SK-N-SH (cell line): ENCODE measurements at regions not wholly inside any gene's neighbourhood (a gene's known extent, or its start where the extent isn't known, plus 50 kb on each side); places are given as distances from the start of the nearest gene placed in this dataset.

Experiments used
- CTCF ChIA-PET: fragments of 300-600, 350-600 bp; formaldehyde crosslinking; extraction: SDS; loops from one replicate; lab custom pipeline; 2021; lab: Yijun Ruan, JAX
- POLR2A ChIA-PET: fragments of 350-600 bp; sonication (Branson Sonifier 250); formaldehyde crosslinking; extraction: SDS; loops from one replicate; lab custom pipeline; 2020; ENCODE audit warnings: antibody characterized with exemption, inconsistent platforms; lab: Yijun Ruan, JAX
- DNase-seq: peaks from one replicate; pipeline ENCODE4 v3.0.0; 2012
- H2AFZ ChIP-seq: fragments of 200-600 bp; sonication (generic); 2 replicates; pipeline ENCODE4 v1.8.1; 2016; ENCODE audit warnings: antibody characterized with exemption, mild to moderate bottlenecking, low read depth
- H3F3A ChIP-seq: fragments of 200-600 bp; sonication (generic); replicated peaks from 2 replicates; pipeline ENCODE3; 2016; ENCODE audit warnings: antibody characterized with exemption, mild to moderate bottlenecking; ENCODE audit not compliant: insufficient read depth
- H3K27ac ChIP-seq, 2 experiments: fragments of 200-500 bp in 1 of 2; fragments of 200-600 bp in 1 of 2; sonication (Bioruptor generic) in 1 of 2; sonication (generic), shearing (Covaris generic) in 1 of 2; 2 replicates each; pipeline versions ENCODE4 v1.5.1 to v1.6.1; 2014 to 2016; ENCODE audit warnings: low read depth in 2 of 2, inconsistent platforms in 1 of 2, low read length in 1 of 2, mild to moderate bottlenecking in 1 of 2, mixed read lengths in 1 of 2
- H3K27me3 ChIP-seq: fragments of 200-600 bp; sonication (generic), shearing (Covaris generic); 2 replicates; pipeline ENCODE4 v1.6.1; 2016; ENCODE audit warnings: mixed run types; ENCODE audit not compliant: insufficient read depth
- H3K36me3 ChIP-seq, 2 experiments: fragments of 200-500 bp in 1 of 2; fragments of 200-600 bp in 1 of 2; sonication (Bioruptor generic) in 1 of 2; sonication (generic) in 1 of 2; replicated peaks in 1 of 2; 2 replicates each; pipeline versions ENCODE3 to v1.5.1; 2014 to 2016; ENCODE audit warnings: low read length in 1 of 2, mild to moderate bottlenecking in 1 of 2; ENCODE audit not compliant: insufficient read depth in 2 of 2, control insufficient read depth in 1 of 2
- H3K4me1 ChIP-seq, 2 experiments: fragments of 200-500 bp in 1 of 2; fragments of 200-600 bp in 1 of 2; sonication (Bioruptor generic) in 1 of 2; sonication (generic), shearing (Covaris generic) in 1 of 2; 2 replicates each; pipeline versions ENCODE4 v1.5.1 to v1.6.1; 2014 to 2016; ENCODE audit warnings: low read depth in 1 of 2, low read length in 1 of 2, mixed run types in 1 of 2; ENCODE audit not compliant: insufficient read depth in 2 of 2, control insufficient read depth in 1 of 2
- H3K4me2 ChIP-seq: fragments of 200-600 bp; sonication (generic), shearing (Covaris generic); 2 replicates; pipeline ENCODE4 v1.6.1; 2017; ENCODE audit warnings: mixed run types
- H3K4me3 ChIP-seq, 2 experiments: fragments of 200-500 bp in 1 of 2; fragments of 200-600 bp in 1 of 2; sonication (Bioruptor generic) in 1 of 2; sonication (generic), shearing (Covaris generic) in 1 of 2; 2 replicates each; pipeline versions ENCODE4 v1.5.1 to v1.8.1; 2014 to 2016; ENCODE audit warnings: low read depth in 2 of 2, inconsistent platforms in 1 of 2, low read length in 1 of 2, mild to moderate bottlenecking in 1 of 2, mixed read lengths in 1 of 2, moderate library complexity in 1 of 2
- H3K79me2 ChIP-seq: fragments of 200-600 bp; sonication (generic); 2 replicates; pipeline ENCODE4 v1.8.1; 2017; ENCODE audit warnings: mild to moderate bottlenecking; ENCODE audit not compliant: insufficient read depth
- H3K9ac ChIP-seq: fragments of 200-600 bp; sonication (generic); 2 replicates; pipeline ENCODE4 v1.6.1; 2017; ENCODE audit warnings: mixed run types
- H3K9me2 ChIP-seq: fragments of 200-600 bp; sonication (generic); 2 replicates; pipeline ENCODE4 v1.6.1; 2017; ENCODE audit warnings: mixed run types
- H3K9me3 ChIP-seq: fragments of 200-600 bp; sonication (generic); 2 replicates; pipeline ENCODE4 v1.6.1; 2017; ENCODE audit warnings: mixed run types, mild to moderate bottlenecking, moderate library complexity
- H4K20me1 ChIP-seq: fragments of 200-600 bp; sonication (generic); 2 replicates; pipeline ENCODE4 v1.6.1; 2017; ENCODE audit warnings: mild to moderate bottlenecking, mixed run types; ENCODE audit not compliant: insufficient read depth
- EZH2phosphoT487 ChIP-seq: fragments of 200-600 bp; sonication (generic); IDR thresholded peaks from 2 replicates; pipeline ENCODE4 v1.6.1; 2017; ENCODE audit warnings: low read depth, mixed run types, mild to moderate bottlenecking, antibody characterized with exemption, moderate library complexity, borderline replicate concordance
- FOXM1 ChIP-seq: IDR thresholded peaks from 2 replicates; pipeline ENCODE4 v1.4.0; 2012; ENCODE audit warnings: low read depth, mild to moderate bottlenecking
- JUND ChIP-seq: IDR thresholded peaks from 2 replicates; pipeline ENCODE4 v1.4.0; 2012
- MXI1 ChIP-seq: IDR thresholded peaks from 2 replicates; pipeline ENCODE4 v1.6.1; 2012; ENCODE audit warnings: mild to moderate bottlenecking, low read depth, low read length, improper control_type of control experiment
- RAD21 ChIP-seq: IDR thresholded peaks from 2 replicates; pipeline ENCODE4 v1.6.1; 2012; ENCODE audit warnings: mild to moderate bottlenecking, low read length
- TCF12 ChIP-seq: IDR thresholded peaks from 2 replicates; pipeline ENCODE4 v1.4.0; 2012
- YY1 ChIP-seq: IDR thresholded peaks from 2 replicates; pipeline ENCODE4 v1.4.0; 2012; ENCODE audit warnings: low read depth, mild to moderate bottlenecking
- WGBS: methylation state at CpG from one replicate; pipeline ENCODE4 v1.1.6; 2017; ENCODE audit warnings: low lambda C conversion rate; 5-methylcytosine and 5-hydroxymethylcytosine counted together
- TF ChIP-seq, protein P1 (sequence below): IDR thresholded peaks from 2 replicates; pipeline ENCODE4 v1.4.0; 2012; ENCODE audit warnings: low read depth, borderline replicate concordance
- TF ChIP-seq, protein P2 (sequence below): IDR thresholded peaks from 2 replicates; pipeline ENCODE4 v1.4.0; 2012; ENCODE audit warnings: low read depth, borderline replicate concordance
- TF ChIP-seq, protein P3 (sequence below): fragments of 200-600 bp; sonication (generic); IDR thresholded peaks from 2 replicates; pipeline ENCODE4 v1.6.1; 2017; ENCODE audit warnings: antibody characterized with exemption, mild to moderate bottlenecking, moderate library complexity
- TF ChIP-seq, protein P4 (sequence below): fragments of 150-350 bp; IDR thresholded peaks from 2 replicates; pipeline ENCODE4 v1.6.1; 2016; ENCODE audit warnings: mild to moderate bottlenecking, low read depth, low read length

DNA sequence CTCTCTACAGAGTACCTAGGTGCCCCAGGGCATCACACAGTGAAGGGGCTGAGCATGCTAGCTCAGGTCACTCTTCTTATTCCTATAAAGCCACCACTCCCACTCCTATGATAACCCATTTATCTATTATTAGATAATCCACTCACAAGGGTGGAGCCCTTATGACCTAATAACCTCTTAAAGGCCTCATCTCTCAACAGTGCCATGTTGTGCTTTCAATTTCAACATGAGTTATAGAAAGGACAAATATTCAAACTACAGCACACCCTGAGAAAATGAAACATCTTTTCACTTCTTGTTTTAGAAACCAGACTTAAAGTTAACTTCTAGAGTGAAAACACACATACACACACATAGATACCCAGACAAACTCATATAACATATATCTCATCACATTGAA, 1494.9 kb upstream of the MIR17HG start (continued):
- TF ChIP-seq, protein P1, sequence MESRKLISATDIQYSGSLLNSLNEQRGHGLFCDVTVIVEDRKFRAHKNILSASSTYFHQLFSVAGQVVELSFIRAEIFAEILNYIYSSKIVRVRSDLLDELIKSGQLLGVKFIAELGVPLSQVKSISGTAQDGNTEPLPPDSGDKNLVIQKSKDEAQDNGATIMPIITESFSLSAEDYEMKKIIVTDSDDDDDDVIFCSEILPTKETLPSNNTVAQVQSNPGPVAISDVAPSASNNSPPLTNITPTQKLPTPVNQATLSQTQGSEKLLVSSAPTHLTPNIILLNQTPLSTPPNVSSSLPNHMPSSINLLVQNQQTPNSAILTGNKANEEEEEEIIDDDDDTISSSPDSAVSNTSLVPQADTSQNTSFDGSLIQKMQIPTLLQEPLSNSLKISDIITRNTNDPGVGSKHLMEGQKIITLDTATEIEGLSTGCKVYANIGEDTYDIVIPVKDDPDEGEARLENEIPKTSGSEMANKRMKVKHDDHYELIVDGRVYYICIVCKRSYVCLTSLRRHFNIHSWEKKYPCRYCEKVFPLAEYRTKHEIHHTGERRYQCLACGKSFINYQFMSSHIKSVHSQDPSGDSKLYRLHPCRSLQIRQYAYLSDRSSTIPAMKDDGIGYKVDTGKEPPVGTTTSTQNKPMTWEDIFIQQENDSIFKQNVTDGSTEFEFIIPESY, result no peak
- no peak for TF ChIP-seq RAD21
- TF ChIP-seq, protein P2, sequence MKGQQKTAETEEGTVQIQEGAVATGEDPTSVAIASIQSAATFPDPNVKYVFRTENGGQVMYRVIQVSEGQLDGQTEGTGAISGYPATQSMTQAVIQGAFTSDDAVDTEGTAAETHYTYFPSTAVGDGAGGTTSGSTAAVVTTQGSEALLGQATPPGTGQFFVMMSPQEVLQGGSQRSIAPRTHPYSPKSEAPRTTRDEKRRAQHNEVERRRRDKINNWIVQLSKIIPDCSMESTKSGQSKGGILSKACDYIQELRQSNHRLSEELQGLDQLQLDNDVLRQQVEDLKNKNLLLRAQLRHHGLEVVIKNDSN, result no peak
- TF ChIP-seq JUND, result no peak
- no peak for TF ChIP-seq MXI1
- TF ChIP-seq TCF12, result no peak
- no peak for TF ChIP-seq EZH2phosphoT487

DNA sequence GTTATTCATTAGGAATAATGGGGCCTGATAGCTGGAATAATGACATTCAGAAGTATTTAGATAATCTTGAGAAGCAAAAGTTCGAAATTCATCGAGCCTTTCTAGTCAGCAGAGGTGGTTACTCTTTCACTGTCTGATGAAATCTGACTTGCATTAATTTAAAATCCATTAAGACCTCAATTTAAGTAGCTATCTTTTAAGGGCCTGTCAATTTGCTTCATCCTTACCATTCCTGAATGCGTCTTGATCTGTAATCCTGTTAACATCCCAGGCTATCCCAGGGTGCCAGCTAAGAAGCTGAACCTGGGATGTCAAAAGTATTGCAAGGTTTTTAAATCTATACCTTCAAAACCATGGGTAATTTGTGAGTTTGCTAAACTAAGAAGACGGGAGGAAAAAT, 1491.0 kb upstream of the MIR17HG start:
- Histone ChIP-seq H3K4me1 (no peaks in the 10 kb centered on the region), H3K27ac (no peak overlapping the region), H3K36me3 (no peaks in the 10 kb centered on the region), H3K79me2 (no peaks in the 10 kb centered on the region), H3K4me3 (no peak overlapping the region), H3K27me3 (no peaks in the 10 kb centered on the region), H3K9me2 (no peaks in the 10 kb centered on the region), H3K4me2 (no peak overlapping the region), H2AFZ (no peak overlapping the region), H3K9me3 (no peaks in the 10 kb centered on the region), H3K9ac (no peak overlapping the region), H4K20me1 (no peaks in the 10 kb centered on the region), H3F3A (no peaks in the 10 kb centered on the region)
- ChIA-PET POLR2A (no interaction called here), CTCF (no interaction called here)
- whole genome bisulfite sequencing, result 41% methylated on average over 4 of the region's 4 CpGs
- DNase-seq, result no peak
- no peak for TF ChIP-seq FOXM1
- TF ChIP-seq, protein P3, sequence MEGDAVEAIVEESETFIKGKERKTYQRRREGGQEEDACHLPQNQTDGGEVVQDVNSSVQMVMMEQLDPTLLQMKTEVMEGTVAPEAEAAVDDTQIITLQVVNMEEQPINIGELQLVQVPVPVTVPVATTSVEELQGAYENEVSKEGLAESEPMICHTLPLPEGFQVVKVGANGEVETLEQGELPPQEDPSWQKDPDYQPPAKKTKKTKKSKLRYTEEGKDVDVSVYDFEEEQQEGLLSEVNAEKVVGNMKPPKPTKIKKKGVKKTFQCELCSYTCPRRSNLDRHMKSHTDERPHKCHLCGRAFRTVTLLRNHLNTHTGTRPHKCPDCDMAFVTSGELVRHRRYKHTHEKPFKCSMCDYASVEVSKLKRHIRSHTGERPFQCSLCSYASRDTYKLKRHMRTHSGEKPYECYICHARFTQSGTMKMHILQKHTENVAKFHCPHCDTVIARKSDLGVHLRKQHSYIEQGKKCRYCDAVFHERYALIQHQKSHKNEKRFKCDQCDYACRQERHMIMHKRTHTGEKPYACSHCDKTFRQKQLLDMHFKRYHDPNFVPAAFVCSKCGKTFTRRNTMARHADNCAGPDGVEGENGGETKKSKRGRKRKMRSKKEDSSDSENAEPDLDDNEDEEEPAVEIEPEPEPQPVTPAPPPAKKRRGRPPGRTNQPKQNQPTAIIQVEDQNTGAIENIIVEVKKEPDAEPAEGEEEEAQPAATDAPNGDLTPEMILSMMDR, result no peak
- TF ChIP-seq, protein P4, sequence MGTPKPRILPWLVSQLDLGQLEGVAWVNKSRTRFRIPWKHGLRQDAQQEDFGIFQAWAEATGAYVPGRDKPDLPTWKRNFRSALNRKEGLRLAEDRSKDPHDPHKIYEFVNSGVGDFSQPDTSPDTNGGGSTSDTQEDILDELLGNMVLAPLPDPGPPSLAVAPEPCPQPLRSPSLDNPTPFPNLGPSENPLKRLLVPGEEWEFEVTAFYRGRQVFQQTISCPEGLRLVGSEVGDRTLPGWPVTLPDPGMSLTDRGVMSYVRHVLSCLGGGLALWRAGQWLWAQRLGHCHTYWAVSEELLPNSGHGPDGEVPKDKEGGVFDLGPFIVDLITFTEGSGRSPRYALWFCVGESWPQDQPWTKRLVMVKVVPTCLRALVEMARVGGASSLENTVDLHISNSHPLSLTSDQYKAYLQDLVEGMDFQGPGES, result no peak
- no peak for TF ChIP-seq YY1
- TF ChIP-seq, all 33 proteins: peak for 0
